Caco-2 (cell line): ENCODE measurements at regions not wholly inside any gene's neighbourhood (a gene's known extent, or its start where the extent isn't known, plus 50 kb on each side); places are given as distances from the start of the nearest gene placed in this dataset.

Experiments used
- BruUV-seq: library from RNA; stranded (reverse); fragments of 400-500 nt; replicated peaks from 2 replicates; lab custom pipeline; 2021; lab: Mats Ljungman, UMichigan
- CTCF ChIA-PET: fragments of 300-600 bp; sonication (Branson Sonifier 250); formaldehyde crosslinking; loops from one replicate; lab custom pipeline; 2022; ENCODE audit warnings: antibody characterized with exemption; lab: Charles Lee
- POLR2A ChIA-PET: fragments of 300-600 bp; sonication (Branson Sonifier 250); formaldehyde crosslinking; loops from one replicate; lab custom pipeline; 2022; ENCODE audit warnings: antibody characterized with exemption; lab: Charles Lee
- DNase-seq, 2 experiments: peaks; one replicate each; pipeline versions ENCODE4 v3.0.0 to v3.0.0-alpha.2; 2020 to 2022
- H3K27me3 ChIP-seq: replicated peaks from 2 replicates; pipeline ENCODE4 v1.6.0; 2011; ENCODE audit warnings: low read length; ENCODE audit not compliant: control insufficient read depth, insufficient read depth
- H3K36me3 ChIP-seq: 2 replicates; pipeline ENCODE4 v1.5.1; 2011; ENCODE audit warnings: low read length; ENCODE audit not compliant: control insufficient read depth, insufficient read depth
- H3K4me1 ChIP-seq: fragments of 250-450 bp; sonication (Bioruptor Pico); 2 replicates; pipeline ENCODE4 v1.5.1; 2020; ENCODE audit warnings: mild to moderate bottlenecking
- H3K4me3 ChIP-seq: 2 replicates; pipeline ENCODE4 v1.5.1; 2011; ENCODE audit warnings: low read depth, mild to moderate bottlenecking, control low read depth, low read length
- H3K9me3 ChIP-seq: fragments of 250-450 bp; sonication (Bioruptor Pico); 2 replicates; pipeline ENCODE4 v1.5.1; 2020; ENCODE audit warnings: mild to moderate bottlenecking, moderate library complexity
- H3K27ac Mint-ChIP-seq: one replicate; pipeline ENCODE4 v1.8.0; 2022; ENCODE audit warnings: mixed read lengths; ENCODE audit not compliant: unreplicated experiment
- H3K27me3 Mint-ChIP-seq: one replicate; pipeline ENCODE4 v1.8.0; 2022; ENCODE audit warnings: mixed read lengths; ENCODE audit not compliant: insufficient read depth, unreplicated experiment
- H3K36me3 Mint-ChIP-seq: one replicate; pipeline ENCODE4 v1.8.0; 2022; ENCODE audit warnings: mild to moderate bottlenecking, mixed read lengths; ENCODE audit not compliant: insufficient read depth, unreplicated experiment
- H3K4me1 Mint-ChIP-seq: one replicate; pipeline ENCODE4 v1.8.0; 2022; ENCODE audit warnings: low read depth, mixed read lengths; ENCODE audit not compliant: unreplicated experiment
- H3K4me3 Mint-ChIP-seq: one replicate; pipeline ENCODE4 v1.8.0; 2022; ENCODE audit warnings: mild to moderate bottlenecking, moderate library complexity, mixed read lengths; ENCODE audit not compliant: unreplicated experiment
- H3K9me3 Mint-ChIP-seq: one replicate; pipeline ENCODE4 v1.8.0; 2022; ENCODE audit warnings: mixed read lengths; ENCODE audit not compliant: unreplicated experiment
- CTCF ChIP-seq, 2 experiments: fragments of 200-600 bp in 1 of 2; IDR thresholded peaks; 1 replicate in 1 of 2; 2 replicates in 1 of 2; pipeline versions ENCODE4 v1.5.1 to v1.8.0; 2011 to 2022; ENCODE audit warnings: antibody characterized with exemption in 1 of 2, control low read depth in 1 of 2, inconsistent platforms in 1 of 2, low read depth in 1 of 2, low read length in 1 of 2, mild to moderate bottlenecking in 1 of 2, moderate library complexity in 1 of 2; ENCODE audit not compliant: insufficient read depth in 1 of 2, severe bottlenecking in 1 of 2, unreplicated experiment in 1 of 2
- intact Hi-C: fragments of 100-400 bp; cut with micrococcal nuclease; formaldehyde crosslinking; loops from one replicate; pipeline ENCODE4 v1.10.0; 2022; ENCODE audit not compliant: unreplicated experiment

DNA sequence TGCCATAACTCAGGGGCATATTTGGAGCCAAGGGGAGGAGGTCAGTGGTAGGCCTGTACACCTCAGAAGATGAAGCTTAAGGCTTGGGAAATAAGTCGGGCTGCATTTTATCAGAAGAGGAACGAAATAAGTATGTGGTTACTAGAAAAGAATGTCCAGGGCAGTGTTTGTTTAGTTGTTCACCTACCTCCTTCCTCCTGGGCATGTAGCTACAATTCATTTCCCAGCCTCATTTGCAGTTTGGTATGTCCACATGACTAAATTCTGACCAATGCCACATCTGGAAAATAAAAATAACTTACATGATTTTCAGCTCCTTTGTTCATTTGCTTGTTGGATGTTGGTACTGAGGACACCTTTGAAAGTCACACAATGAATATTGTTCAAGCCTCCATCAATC lies 294.5 kb upstream of the RGS17 start:
- no peak overlapping the region for H3K4me3 ChIP-seq
- Mint-ChIP-seq H3K4me3 (no peak overlapping the region), H3K9me3 (no peaks in the 10 kb centered on the region), H3K27me3 (no peaks in the 10 kb centered on the region), H3K27ac (no peak overlapping the region), H3K36me3 (no peaks in the 10 kb centered on the region), H3K4me1 (no peaks in the 10 kb centered on the region)
- no peaks in the 10 kb centered on the region for H3K4me1 ChIP-seq
- ChIA-PET POLR2A (no interaction called here), CTCF (no interaction called here)
- H3K27me3 ChIP-seq, result no peaks in the 10 kb centered on the region
- DNase-seq, result no peak
- no peaks in the 10 kb centered on the region for H3K36me3 ChIP-seq
- no TSS peak for BruUV-seq
- no peaks in the 10 kb centered on the region for H3K9me3 ChIP-seq
- no peak for TF ChIP-seq CTCF (IDR thresholded peaks at IDR 0.05; ENCODE audit: insufficient read depth in 1 of 2, low read depth in 1 of 2, low read length in 1 of 2, severe bottlenecking in 1 of 2, unreplicated experiment in 1 of 2)
- intact Hi-C loops, result no loop called here

GRCh38 chr6:153424719-153425400 lies 293.8 kb upstream of the RGS17 start:
- Mint-ChIP-seq H3K27me3 (no peaks in the 10 kb centered on the region), H3K4me1 (no peaks in the 10 kb centered on the region), H3K4me3 (no peak overlapping the region), H3K9me3 (no peaks in the 10 kb centered on the region), H3K27ac (no peak overlapping the region), H3K36me3 (no peaks in the 10 kb centered on the region)
- CTCF ChIA-PET, result no interaction called here
- no TSS peak for BruUV-seq
- intact Hi-C loops, result no loop called here
- Histone ChIP-seq H3K27me3 (no peaks in the 10 kb centered on the region), H3K9me3 (no peaks in the 10 kb centered on the region), H3K4me1 (no peaks in the 10 kb centered on the region), H3K4me3 (no peak overlapping the region), H3K36me3 (no peaks in the 10 kb centered on the region)
- POLR2A ChIA-PET, result no interaction called here
- no peak for TF ChIP-seq CTCF (IDR thresholded peaks at IDR 0.05; ENCODE audit: insufficient read depth in 1 of 2, low read depth in 1 of 2, low read length in 1 of 2, severe bottlenecking in 1 of 2, unreplicated experiment in 1 of 2)
- no peak for DNase-seq

GRCh38 chr6:153412519-153412918 lies 281.4 kb upstream of the RGS17 start:
- CTCF ChIA-PET, result no interaction called here
- POLR2A ChIA-PET, result no interaction called here
- no peaks in the 10 kb centered on the region for H3K36me3 ChIP-seq

More at GRCh38 chr6:153412519-153412918, 281.4 kb upstream of the RGS17 start:
- H3K27me3 Mint-ChIP-seq, result no peaks in the 10 kb centered on the region
- H3K27ac Mint-ChIP-seq, result no peak overlapping the region
- H3K4me1 Mint-ChIP-seq, result no peaks in the 10 kb centered on the region
- H3K36me3 Mint-ChIP-seq, result no peaks in the 10 kb centered on the region
- H3K9me3 ChIP-seq, result no peaks in the 10 kb centered on the region
- intact Hi-C loops, result no loop called here
- H3K4me1 ChIP-seq, result no peaks in the 10 kb centered on the region
- H3K9me3 Mint-ChIP-seq, result no peaks in the 10 kb centered on the region
- H3K4me3 ChIP-seq, result no peak overlapping the region
- H3K27me3 ChIP-seq, result no peaks in the 10 kb centered on the region
- BruUV-seq, result no TSS peak
- H3K4me3 Mint-ChIP-seq, result no peak overlapping the region
- DNase-seq, result no peak
- TF ChIP-seq CTCF (IDR thresholded peaks at IDR 0.05; ENCODE audit: insufficient read depth in 1 of 2, low read depth in 1 of 2, low read length in 1 of 2, severe bottlenecking in 1 of 2, unreplicated experiment in 1 of 2), result no peak
